H9 (cell line): ENCODE measurements at regions not wholly inside any gene's neighbourhood (a gene's known extent, or its start where the extent isn't known, plus 50 kb on each side); places are given as distances from the start of the nearest gene placed in this dataset.

Source experiments
- DNase-seq: peaks from one replicate; pipeline ENCODE4 v3.0.0-alpha.2; 2017
- H2AFZ ChIP-seq: one replicate; pipeline ENCODE4 v1.6.1; 2013; ENCODE audit warnings: mild to moderate bottlenecking, low read length, control low read depth, moderate library complexity
- H2AK5ac ChIP-seq: 2 replicates; pipeline ENCODE4 v1.6.1; 2013; ENCODE audit warnings: low read length, control low read depth, mixed read lengths; ENCODE audit not compliant: insufficient read length
- H2BK120ac ChIP-seq: one replicate; pipeline ENCODE4 v1.6.1; 2013; ENCODE audit warnings: low read depth, mild to moderate bottlenecking, low read length, control low read depth, inconsistent platforms; ENCODE audit not compliant: poor library complexity, severe bottlenecking
- H2BK12ac ChIP-seq: 2 replicates; pipeline ENCODE4 v1.6.1; 2013; ENCODE audit warnings: low read length, control low read depth, mixed read lengths, low read depth; ENCODE audit not compliant: insufficient read length
- H2BK15ac ChIP-seq: 2 replicates; pipeline ENCODE4 v1.6.1; 2013; ENCODE audit warnings: low read depth, low read length, control low read depth
- H2BK20ac ChIP-seq: one replicate; pipeline ENCODE4 v1.6.1; 2013; ENCODE audit warnings: low read depth, mild to moderate bottlenecking, low read length, control low read depth, inconsistent platforms; ENCODE audit not compliant: poor library complexity, severe bottlenecking
- H2BK5ac ChIP-seq: 2 replicates; pipeline ENCODE4 v1.6.1; 2013; ENCODE audit warnings: low read length, control low read depth, mixed read lengths; ENCODE audit not compliant: insufficient read length
- H3K14ac ChIP-seq: 2 replicates; pipeline ENCODE4 v1.6.1; 2013; ENCODE audit warnings: low read length, control low read depth; ENCODE audit not compliant: insufficient read depth
- H3K18ac ChIP-seq: 2 replicates; pipeline ENCODE4 v1.6.1; 2013; ENCODE audit warnings: low read depth, mild to moderate bottlenecking, mixed read lengths, low read length, control low read depth; ENCODE audit not compliant: insufficient read length
- H3K23ac ChIP-seq: 2 replicates; pipeline ENCODE4 v1.6.1; 2013; ENCODE audit warnings: low read length, control low read depth, mixed read lengths, low read depth; ENCODE audit not compliant: insufficient read length
- H3K23me2 ChIP-seq: 2 replicates; pipeline ENCODE4 v1.6.1; 2013; ENCODE audit warnings: low read depth, mild to moderate bottlenecking, mixed read lengths, low read length, control low read depth; ENCODE audit not compliant: insufficient read length, poor library complexity, severe bottlenecking
- H3K27ac ChIP-seq: 2 replicates; pipeline ENCODE4 v1.5.1; 2013; ENCODE audit warnings: low read length, control low read depth, mixed read lengths, low read depth; ENCODE audit not compliant: insufficient read length
- H3K27me3 ChIP-seq: 2 replicates; pipeline ENCODE4 v1.6.1; 2013; ENCODE audit warnings: low read length, control low read depth, inconsistent platforms; ENCODE audit not compliant: insufficient read depth
- H3K4ac ChIP-seq: 2 replicates; pipeline ENCODE4 v1.6.1; 2013; ENCODE audit warnings: low read depth, mild to moderate bottlenecking, control low read depth, inconsistent platforms, low read length, moderate library complexity
- H3K4me1 ChIP-seq: 2 replicates; pipeline ENCODE4 v1.6.1; 2013; ENCODE audit warnings: low read length, control low read depth, inconsistent platforms; ENCODE audit not compliant: insufficient read depth
- H3K4me2 ChIP-seq: 2 replicates; pipeline ENCODE4 v1.6.1; 2013; ENCODE audit warnings: low read length, control low read depth, mixed read lengths; ENCODE audit not compliant: insufficient read length, insufficient read depth
- H3K56ac ChIP-seq: 2 replicates; pipeline ENCODE4 v1.6.1; 2013; ENCODE audit warnings: low read depth, mild to moderate bottlenecking, mixed read lengths, low read length, control low read depth; ENCODE audit not compliant: insufficient read length
- H3K79me1 ChIP-seq: 2 replicates; pipeline ENCODE4 v1.6.1; 2013; ENCODE audit warnings: low read depth, mild to moderate bottlenecking, moderate library complexity, low read length, control low read depth, inconsistent platforms; ENCODE audit not compliant: insufficient read depth, poor library complexity, severe bottlenecking
- H3K79me2 ChIP-seq: 2 replicates; pipeline ENCODE4 v1.6.1; 2013; ENCODE audit warnings: low read length, control low read depth, inconsistent platforms; ENCODE audit not compliant: insufficient read depth
- H3K9ac ChIP-seq: 2 replicates; pipeline ENCODE4 v1.6.1; 2013; ENCODE audit warnings: low read length, control low read depth, mixed read lengths; ENCODE audit not compliant: insufficient read length; ENCODE audit errors: extremely low read depth
- H3K9me3 ChIP-seq: one replicate; pipeline ENCODE4 v1.6.1; 2013; ENCODE audit warnings: low read depth, low read length, inconsistent platforms; ENCODE audit not compliant: control insufficient read depth
- H3T11ph ChIP-seq: one replicate; pipeline ENCODE4 v1.6.1; 2013; ENCODE audit warnings: mild to moderate bottlenecking, low read length, control low read depth, inconsistent platforms
- H4K20me1 ChIP-seq: one replicate; pipeline ENCODE4 v1.6.1; 2013; ENCODE audit not compliant: control insufficient read depth, insufficient read length, insufficient read depth
- H4K5ac ChIP-seq: 2 replicates; pipeline ENCODE4 v1.6.1; 2013; ENCODE audit warnings: low read depth, mild to moderate bottlenecking, mixed read lengths, low read length, control low read depth; ENCODE audit not compliant: insufficient read length
- H4K8ac ChIP-seq: replicated peaks from 2 replicates; pipeline ENCODE4 v1.6.1; 2013; ENCODE audit warnings: low read length, control low read depth, mixed read lengths, low read depth; ENCODE audit not compliant: insufficient read length
- H4K91ac ChIP-seq: 2 replicates; pipeline ENCODE4 v1.6.1; 2013; ENCODE audit warnings: low read depth, mild to moderate bottlenecking, moderate library complexity, mixed read lengths, low read length, control low read depth; ENCODE audit not compliant: insufficient read length
- H3K27ac Mint-ChIP-seq, 3 experiments: 2 replicates in 2 of 3; 3 replicates in 1 of 3; pipeline ENCODE4 v1.8.0; 2020 to 2021; ENCODE audit warnings: mixed read lengths in 3 of 3, mild to moderate bottlenecking in 1 of 3, moderate library complexity in 1 of 3
- H3K27me3 Mint-ChIP-seq: 2 replicates; pipeline ENCODE4 v1.8.0; 2021; ENCODE audit warnings: low read depth, mild to moderate bottlenecking, moderate library complexity, mixed read lengths
- H3K36me3 Mint-ChIP-seq, 3 experiments: 2 replicates in 2 of 3; 3 replicates in 1 of 3; pipeline ENCODE4 v1.8.0; 2020 to 2021; ENCODE audit warnings: low read depth in 3 of 3, mixed read lengths in 3 of 3; ENCODE audit not compliant: insufficient read depth in 1 of 3
- H3K4me1 Mint-ChIP-seq, 2 experiments: 2 replicates each; pipeline ENCODE4 v1.8.0; 2020; ENCODE audit warnings: mixed read lengths in 2 of 2
- H3K4me3 Mint-ChIP-seq, 2 experiments: 2 replicates in 1 of 2; 3 replicates in 1 of 2; pipeline ENCODE4 v1.8.0; 2020 to 2021; ENCODE audit warnings: mild to moderate bottlenecking in 2 of 2, mixed read lengths in 2 of 2, moderate library complexity in 1 of 2
- H3K9me3 Mint-ChIP-seq, 2 experiments: 2 replicates in 1 of 2; 3 replicates in 1 of 2; pipeline ENCODE4 v1.8.0; 2020; ENCODE audit warnings: mild to moderate bottlenecking in 2 of 2, mixed read lengths in 2 of 2, moderate library complexity in 1 of 2
- CTCF ChIP-seq: fragments of 200-600 bp; sonication (generic); conservative IDR thresholded peaks from 3 replicates; pipeline ENCODE4 v1.8.0; 2021; ENCODE audit warnings: antibody characterized with exemption, mild to moderate bottlenecking
- WGBS: extraction: QIAGEN DNeasy Blood & Tissue Kit; methylation state at CpG from one replicate; pipeline ENCODE4 v1.1.7; 2013; ENCODE audit warnings: missing lambda C conversion rate, low lambda C conversion rate, mixed read lengths; ENCODE audit not compliant: insufficient read length; ENCODE audit errors: extremely low coverage; 5-methylcytosine and 5-hydroxymethylcytosine counted together

GRCh38 chr1:221053889-221054288 is 174.6 kb downstream of the HLX start:
- Histone ChIP-seq H3T11ph (no peak overlapping the region), H4K8ac (no peak overlapping the region), H4K20me1 (no peaks in the 10 kb centered on the region), H2BK120ac (no peak overlapping the region), H2BK12ac (no peak overlapping the region), H4K91ac (no peak overlapping the region), H3K27ac (no peak overlapping the region), H3K56ac (no peak overlapping the region), H3K9me3 (no peaks in the 10 kb centered on the region), H4K5ac (no peak overlapping the region), H3K4me2 (no peak overlapping the region), H3K4ac (no peak overlapping the region), H2BK5ac (no peak overlapping the region), H2AK5ac (no peak overlapping the region), H3K23me2 (no peaks in the 10 kb centered on the region), H3K79me1 (no peaks in the 10 kb centered on the region), H3K4me1 (no peaks in the 10 kb centered on the region), H2BK15ac (no peak overlapping the region), H2BK20ac (no peak overlapping the region), H3K14ac (no peak overlapping the region), H3K23ac (no peak overlapping the region), H3K27me3 (no peaks in the 10 kb centered on the region), H2AFZ (no peak overlapping the region), H3K79me2 (no peaks in the 10 kb centered on the region), H3K18ac (no peak overlapping the region), H3K9ac (no peak overlapping the region)
- peaks cover 7 to 9% of the 10 kb centered on the region in 2 experiments; a peak in 4 of 5 replicates for H3K9me3 Mint-ChIP-seq
- no peak for TF ChIP-seq CTCF
- no peak overlapping the region for H3K27ac Mint-ChIP-seq
- H3K36me3 Mint-ChIP-seq, result peaks cover 0 to 7% (median 0%) of the 10 kb centered on the region in 3 experiments; a peak in 3 of 7 replicates
- no peaks in the 10 kb centered on the region for H3K4me1 Mint-ChIP-seq
- WGBS, result no CpG with 5 or more reads among the region's 4 CpGs
- no peak for DNase-seq
- H3K27me3 Mint-ChIP-seq, result no peaks in the 10 kb centered on the region; the same call in 1 of the 2 replicates
- no peak overlapping the region for H3K4me3 Mint-ChIP-seq
